MCF 10A (cell line): ENCODE measurements at regions not wholly inside any gene's neighbourhood (a gene's known extent, or its start where the extent isn't known, plus 50 kb on each side); places are given as distances from the start of the nearest gene placed in this dataset.

Experiments used
- BruUV-seq: library from RNA; stranded (reverse); fragments of 400-500 nt; replicated peaks from 2 replicates; lab custom pipeline; 2021; lab: Mats Ljungman, UMichigan
- CTCF ChIA-PET: fragments of 300-600 bp; sonication (Branson Sonifier 250); formaldehyde crosslinking; extraction: SDS; loops from one replicate; lab custom pipeline; 2021; ENCODE audit warnings: antibody characterized with exemption, inconsistent platforms; lab: Yijun Ruan, JAX
- POLR2A ChIA-PET: fragments of 300-600, 350-650 bp; sonication (Branson Sonifier 250); formaldehyde crosslinking; extraction: SDS; loops from one replicate; lab custom pipeline; 2020; ENCODE audit warnings: antibody characterized with exemption, inconsistent platforms; lab: Yijun Ruan, JAX
- DNase-seq: peaks from one replicate; pipeline ENCODE4 v3.0.0-alpha.2; 2018; ENCODE audit not compliant: unreplicated experiment
- H3K27ac Mint-ChIP-seq: one replicate; pipeline ENCODE4 v1.8.0; 2022; ENCODE audit warnings: mild to moderate bottlenecking, low read depth, mixed read lengths; ENCODE audit not compliant: unreplicated experiment
- H3K27me3 Mint-ChIP-seq: one replicate; pipeline ENCODE4 v1.8.0; 2022; ENCODE audit warnings: mixed read lengths; ENCODE audit not compliant: insufficient read depth, unreplicated experiment
- H3K36me3 Mint-ChIP-seq: one replicate; pipeline ENCODE4 v1.8.0; 2022; ENCODE audit warnings: mild to moderate bottlenecking, moderate library complexity, mixed read lengths; ENCODE audit not compliant: insufficient read depth, unreplicated experiment
- H3K4me1 Mint-ChIP-seq: one replicate; pipeline ENCODE4 v1.8.0; 2022; ENCODE audit warnings: mixed read lengths; ENCODE audit not compliant: insufficient read depth, unreplicated experiment
- H3K4me3 Mint-ChIP-seq: one replicate; pipeline ENCODE4 v1.8.0; 2022; ENCODE audit warnings: mild to moderate bottlenecking, moderate library complexity, mixed read lengths; ENCODE audit not compliant: unreplicated experiment
- H3K9me3 Mint-ChIP-seq: one replicate; pipeline ENCODE4 v1.8.0; 2022; ENCODE audit warnings: mixed read lengths; ENCODE audit not compliant: unreplicated experiment
- intact Hi-C: fragments of 100-400 bp; cut with micrococcal nuclease; formaldehyde crosslinking; loops from 2 replicates; pipeline ENCODE4 v1.14.1; 2022
- TF ChIP-seq, protein P1 (sequence below): fragments of 200-600 bp; IDR thresholded peaks from one replicate; pipeline ENCODE4 v1.8.0; 2022; ENCODE audit warnings: antibody characterized with exemption, mild to moderate bottlenecking; ENCODE audit not compliant: unreplicated experiment

- BruUV-seq: no TSS peak
- H3K27me3 Mint-ChIP-seq: no peaks in the 10 kb centered on the region
Measured at GRCh38 chr3:1938975-1939374, 159.7 kb upstream of the CNTN4 start.

DNA sequence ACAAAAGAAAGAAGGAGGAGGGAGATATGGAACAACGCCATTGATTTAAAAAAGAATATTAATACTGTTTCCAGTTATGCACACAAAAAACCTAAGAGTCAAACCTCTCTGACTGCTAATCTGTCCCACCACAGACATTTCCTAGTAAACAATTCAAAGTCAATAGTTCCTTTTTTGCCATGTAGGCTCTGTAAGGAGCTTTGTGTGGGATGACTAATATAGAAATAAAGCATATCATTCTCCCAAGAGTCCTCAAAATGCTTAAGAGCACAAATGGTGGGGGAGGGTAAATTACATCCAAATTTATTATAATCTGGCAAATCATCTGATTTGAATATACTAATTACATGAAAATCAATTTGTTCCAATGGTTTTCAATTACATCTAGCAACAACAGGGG is 155.9 kb upstream of the CNTN4 start:
- BruUV-seq: no TSS peak
- H3K36me3 Mint-ChIP-seq: no peaks in the 10 kb centered on the region
- DNase-seq: no peak
- H3K27me3 Mint-ChIP-seq: no peaks in the 10 kb centered on the region
- CTCF ChIA-PET: no interaction called here
- no peak overlapping the region for H3K4me3 Mint-ChIP-seq
- TF ChIP-seq, protein P1, sequence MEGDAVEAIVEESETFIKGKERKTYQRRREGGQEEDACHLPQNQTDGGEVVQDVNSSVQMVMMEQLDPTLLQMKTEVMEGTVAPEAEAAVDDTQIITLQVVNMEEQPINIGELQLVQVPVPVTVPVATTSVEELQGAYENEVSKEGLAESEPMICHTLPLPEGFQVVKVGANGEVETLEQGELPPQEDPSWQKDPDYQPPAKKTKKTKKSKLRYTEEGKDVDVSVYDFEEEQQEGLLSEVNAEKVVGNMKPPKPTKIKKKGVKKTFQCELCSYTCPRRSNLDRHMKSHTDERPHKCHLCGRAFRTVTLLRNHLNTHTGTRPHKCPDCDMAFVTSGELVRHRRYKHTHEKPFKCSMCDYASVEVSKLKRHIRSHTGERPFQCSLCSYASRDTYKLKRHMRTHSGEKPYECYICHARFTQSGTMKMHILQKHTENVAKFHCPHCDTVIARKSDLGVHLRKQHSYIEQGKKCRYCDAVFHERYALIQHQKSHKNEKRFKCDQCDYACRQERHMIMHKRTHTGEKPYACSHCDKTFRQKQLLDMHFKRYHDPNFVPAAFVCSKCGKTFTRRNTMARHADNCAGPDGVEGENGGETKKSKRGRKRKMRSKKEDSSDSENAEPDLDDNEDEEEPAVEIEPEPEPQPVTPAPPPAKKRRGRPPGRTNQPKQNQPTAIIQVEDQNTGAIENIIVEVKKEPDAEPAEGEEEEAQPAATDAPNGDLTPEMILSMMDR: no peak
- intact Hi-C loops: no loop called here
- H3K4me1 Mint-ChIP-seq: no peaks in the 10 kb centered on the region
- H3K9me3 Mint-ChIP-seq: no peaks in the 10 kb centered on the region
- POLR2A ChIA-PET: no interaction called here
- H3K27ac Mint-ChIP-seq: no peak overlapping the region

More at GRCh38 chr3:1938975-1939374, 159.7 kb upstream of the CNTN4 start:
- DNase-seq: no peak
- no peaks in the 10 kb centered on the region for H3K36me3 Mint-ChIP-seq
- no peak overlapping the region for H3K4me3 Mint-ChIP-seq
- H3K9me3 Mint-ChIP-seq: no peaks in the 10 kb centered on the region
- TF ChIP-seq, protein P1: no peak
- H3K4me1 Mint-ChIP-seq: no peaks in the 10 kb centered on the region
- CTCF ChIA-PET: interaction anchor here (1.6 kb wide), 1 partner anchor 663 kb away, joined by 5 read pairs; no protein-coding TSS in a partner anchor
- no peak overlapping the region for H3K27ac Mint-ChIP-seq
- POLR2A ChIA-PET: no interaction called here
- intact Hi-C loops: loop anchor here (2.0 kb wide), 1 partner anchor 662 kb away; no protein-coding TSS in a partner anchor

- H3K27me3 Mint-ChIP-seq: no peaks in the 10 kb centered on the region
- no peak for DNase-seq
- no peaks in the 10 kb centered on the region for H3K4me1 Mint-ChIP-seq
- no TSS peak for BruUV-seq
- no peak overlapping the region for H3K4me3 Mint-ChIP-seq
- intact Hi-C loops: no loop called here
- CTCF ChIA-PET: interaction anchor here (0.7 kb wide), 1 partner anchor 37 kb away, joined by 3 read pairs; no protein-coding TSS in a partner anchor
- H3K27ac Mint-ChIP-seq: no peak overlapping the region
- no peaks in the 10 kb centered on the region for H3K36me3 Mint-ChIP-seq
- H3K9me3 Mint-ChIP-seq: no peaks in the 10 kb centered on the region
- POLR2A ChIA-PET: no interaction called here
- TF ChIP-seq, protein P1: no peak
Measured at GRCh38 chr3:1943395-1944118, 155.1 kb upstream of the CNTN4 start.

- intact Hi-C loops: no loop called here
- TF ChIP-seq, protein P1: no peak
- DNase-seq: no peak
- Mint-ChIP-seq H3K27ac (no peak overlapping the region), H3K4me3 (no peak overlapping the region), H3K9me3 (no peaks in the 10 kb centered on the region), H3K4me1 (no peaks in the 10 kb centered on the region), H3K36me3 (no peaks in the 10 kb centered on the region), H3K27me3 (no peaks in the 10 kb centered on the region)
- BruUV-seq: no TSS peak
- ChIA-PET POLR2A (no interaction called here), CTCF (no interaction called here)
Measured at GRCh38 chr3:1945698-1946097, 153.0 kb upstream of the CNTN4 start.
